OCI-LY3 (cell line): ENCODE measurements at regions not wholly inside any gene's neighbourhood (a gene's known extent, or its start where the extent isn't known, plus 50 kb on each side); places are given as distances from the start of the nearest gene placed in this dataset.

ENCODE experiments used
- EZH2phosphoT487 ChIP-seq: fragments of 200-600 bp; shearing (Covaris generic); IDR thresholded peaks from 2 replicates; pipeline ENCODE4 v1.6.1; 2018; ENCODE audit warnings: antibody characterized with exemption, mixed run types, low read depth
- TF ChIP-seq, protein P1 (sequence below): fragments of 200-600, 300-600 bp; sonication (generic); IDR thresholded peaks from 2 replicates; pipeline ENCODE4 v1.5.1; 2014; ENCODE audit warnings: antibody characterized with exemption, low read length, low read depth

- TF ChIP-seq, protein P1, sequence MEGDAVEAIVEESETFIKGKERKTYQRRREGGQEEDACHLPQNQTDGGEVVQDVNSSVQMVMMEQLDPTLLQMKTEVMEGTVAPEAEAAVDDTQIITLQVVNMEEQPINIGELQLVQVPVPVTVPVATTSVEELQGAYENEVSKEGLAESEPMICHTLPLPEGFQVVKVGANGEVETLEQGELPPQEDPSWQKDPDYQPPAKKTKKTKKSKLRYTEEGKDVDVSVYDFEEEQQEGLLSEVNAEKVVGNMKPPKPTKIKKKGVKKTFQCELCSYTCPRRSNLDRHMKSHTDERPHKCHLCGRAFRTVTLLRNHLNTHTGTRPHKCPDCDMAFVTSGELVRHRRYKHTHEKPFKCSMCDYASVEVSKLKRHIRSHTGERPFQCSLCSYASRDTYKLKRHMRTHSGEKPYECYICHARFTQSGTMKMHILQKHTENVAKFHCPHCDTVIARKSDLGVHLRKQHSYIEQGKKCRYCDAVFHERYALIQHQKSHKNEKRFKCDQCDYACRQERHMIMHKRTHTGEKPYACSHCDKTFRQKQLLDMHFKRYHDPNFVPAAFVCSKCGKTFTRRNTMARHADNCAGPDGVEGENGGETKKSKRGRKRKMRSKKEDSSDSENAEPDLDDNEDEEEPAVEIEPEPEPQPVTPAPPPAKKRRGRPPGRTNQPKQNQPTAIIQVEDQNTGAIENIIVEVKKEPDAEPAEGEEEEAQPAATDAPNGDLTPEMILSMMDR: no peak
- TF ChIP-seq EZH2phosphoT487: no peak
Measured at GRCh38 chr2:78202986-78203670, 681.0 kb upstream of the LRRTM4 start.
